ENCODE measurements at regions not wholly inside any gene's neighbourhood (a gene's known extent, or its start where the extent isn't known, plus 50 kb on each side); places are given as distances from the start of the nearest gene placed in this dataset.

DNA sequence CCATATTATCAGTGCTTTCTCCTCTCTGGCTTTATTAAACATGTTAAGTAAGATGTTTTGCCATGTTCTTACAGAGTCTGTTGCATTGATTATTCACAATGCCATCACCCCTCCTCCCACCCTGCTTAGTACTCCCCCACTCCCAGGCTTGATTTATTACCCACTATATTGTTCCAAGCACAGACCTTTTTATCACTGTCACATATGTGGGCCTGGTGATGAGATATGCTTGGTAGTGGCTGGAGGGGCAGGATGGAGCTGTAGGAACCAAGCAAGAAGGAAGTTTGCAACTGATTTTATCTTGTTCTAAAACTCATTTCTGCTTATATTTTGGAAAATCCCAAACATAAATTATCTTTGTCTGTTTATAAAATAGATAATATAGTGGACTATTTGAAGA lies 748.2 kb upstream of the CELF4 start:
- TF ChIP-seq, protein P1, sequence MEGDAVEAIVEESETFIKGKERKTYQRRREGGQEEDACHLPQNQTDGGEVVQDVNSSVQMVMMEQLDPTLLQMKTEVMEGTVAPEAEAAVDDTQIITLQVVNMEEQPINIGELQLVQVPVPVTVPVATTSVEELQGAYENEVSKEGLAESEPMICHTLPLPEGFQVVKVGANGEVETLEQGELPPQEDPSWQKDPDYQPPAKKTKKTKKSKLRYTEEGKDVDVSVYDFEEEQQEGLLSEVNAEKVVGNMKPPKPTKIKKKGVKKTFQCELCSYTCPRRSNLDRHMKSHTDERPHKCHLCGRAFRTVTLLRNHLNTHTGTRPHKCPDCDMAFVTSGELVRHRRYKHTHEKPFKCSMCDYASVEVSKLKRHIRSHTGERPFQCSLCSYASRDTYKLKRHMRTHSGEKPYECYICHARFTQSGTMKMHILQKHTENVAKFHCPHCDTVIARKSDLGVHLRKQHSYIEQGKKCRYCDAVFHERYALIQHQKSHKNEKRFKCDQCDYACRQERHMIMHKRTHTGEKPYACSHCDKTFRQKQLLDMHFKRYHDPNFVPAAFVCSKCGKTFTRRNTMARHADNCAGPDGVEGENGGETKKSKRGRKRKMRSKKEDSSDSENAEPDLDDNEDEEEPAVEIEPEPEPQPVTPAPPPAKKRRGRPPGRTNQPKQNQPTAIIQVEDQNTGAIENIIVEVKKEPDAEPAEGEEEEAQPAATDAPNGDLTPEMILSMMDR (IDR thresholded peaks at IDR 0.05) = no peak
- no peak for TF ChIP-seq POLR2A (IDR thresholded peaks at IDR 0.05)
- no peak for TF ChIP-seq POLR2AphosphoS5 (IDR thresholded peaks at IDR 0.05)
- Histone ChIP-seq H3K36me3 (no peaks in the 10 kb centered on the region), H3K9me3 (no peaks in the 10 kb centered on the region), H3K27me3 (no peaks in the 10 kb centered on the region), H3K4me1 (no peaks in the 10 kb centered on the region), H3K4me3 (no peak overlapping the region), H3K27ac (no peak overlapping the region)
- intact Hi-C loops (cut with DNase I; ENCODE audit: low total_unique reads) = no loop called here
- no peak for DNase-seq (ENCODE audit: low spot score in 2 of 2)

DNA sequence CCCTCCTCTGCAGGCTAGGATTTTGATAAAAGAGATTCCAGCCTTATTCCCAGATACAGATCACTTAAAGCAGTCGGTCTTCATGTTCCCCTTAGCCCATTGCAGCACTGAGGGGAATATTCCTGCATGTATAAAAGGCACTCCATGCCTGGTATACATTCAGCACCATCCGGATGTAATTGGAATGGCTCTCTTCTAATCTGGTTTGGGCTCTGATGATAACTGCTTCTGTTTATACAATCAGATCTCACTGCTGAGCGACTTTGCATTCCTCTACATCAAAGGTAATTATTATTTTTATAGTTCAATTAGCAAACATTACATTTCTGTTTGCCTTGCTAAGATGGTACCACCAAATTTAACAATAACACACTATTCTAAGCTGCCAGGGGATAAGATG lies 746.9 kb upstream of the CELF4 start:
- Histone ChIP-seq H3K27me3 (no peaks in the 10 kb centered on the region), H3K27ac (no peak overlapping the region), H3K9me3 (no peaks in the 10 kb centered on the region), H3K4me3 (no peak overlapping the region), H3K4me1 (no peaks in the 10 kb centered on the region), H3K36me3 (no peaks in the 10 kb centered on the region)
- intact Hi-C loops (cut with DNase I; ENCODE audit: low total_unique reads) = no loop called here
- TF ChIP-seq POLR2A (IDR thresholded peaks at IDR 0.05) (no peak), POLR2AphosphoS5 (IDR thresholded peaks at IDR 0.05) (no peak)
- TF ChIP-seq, protein P1 (IDR thresholded peaks at IDR 0.05) = no peak
- DNase-seq (ENCODE audit: low spot score in 2 of 2) = no peak

DNA sequence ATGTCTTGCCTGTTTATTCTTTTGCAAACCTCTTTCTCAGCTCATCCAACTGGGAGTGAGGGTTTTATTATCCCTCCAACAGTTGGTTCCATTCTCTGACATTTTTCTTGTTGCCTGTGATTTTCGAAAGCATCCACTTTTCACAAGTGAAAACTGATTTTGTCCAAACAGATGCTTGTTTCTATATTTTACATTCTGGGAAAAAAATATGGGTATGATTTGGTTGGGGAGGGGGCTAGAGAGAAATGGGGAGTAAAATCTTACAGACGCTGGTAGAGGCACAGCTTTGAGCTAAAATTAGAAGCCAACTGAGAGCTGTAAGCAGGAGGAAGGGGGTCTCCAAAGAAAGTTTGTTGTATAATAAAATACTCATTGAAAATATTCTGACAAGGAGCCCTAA lies 745.3 kb upstream of the CELF4 start:
- H3K9me3 ChIP-seq = no peaks in the 10 kb centered on the region
- DNase-seq (ENCODE audit: low spot score in 2 of 2) = no peak
- intact Hi-C loops (cut with DNase I; ENCODE audit: low total_unique reads) = no loop called here
- H3K27me3 ChIP-seq = no peaks in the 10 kb centered on the region
- H3K27ac ChIP-seq = no peak overlapping the region
- no peaks in the 10 kb centered on the region for H3K36me3 ChIP-seq
- TF ChIP-seq, protein P1 (IDR thresholded peaks at IDR 0.05) = no peak
- TF ChIP-seq POLR2AphosphoS5 (IDR thresholded peaks at IDR 0.05) = no peak
- no peak overlapping the region for H3K4me3 ChIP-seq
- no peaks in the 10 kb centered on the region for H3K4me1 ChIP-seq

DNA sequence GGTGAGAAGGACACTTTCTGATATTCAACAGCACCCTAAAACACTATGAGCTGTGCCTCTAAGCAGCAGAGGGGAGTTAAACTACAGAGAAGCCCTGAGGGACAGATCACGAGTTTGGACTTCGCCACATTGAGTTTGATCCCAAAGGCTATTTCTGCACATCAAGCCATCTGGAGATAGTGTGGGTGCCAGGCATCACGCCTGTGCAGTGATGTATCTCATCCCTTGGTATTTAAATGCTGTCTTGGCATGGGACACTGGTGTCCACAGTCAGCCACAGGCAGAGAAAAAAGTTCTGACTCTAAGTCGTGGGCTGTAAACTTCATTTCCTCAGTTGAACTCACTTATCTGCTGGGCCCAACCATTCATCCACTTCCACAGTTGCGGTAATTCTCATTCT lies 742.3 kb upstream of the CELF4 start:
- DNase-seq (ENCODE audit: low spot score in 2 of 2) = no peak
- Histone ChIP-seq H3K36me3 (no peaks in the 10 kb centered on the region), H3K27me3 (no peaks in the 10 kb centered on the region), H3K4me1 (no peaks in the 10 kb centered on the region), H3K27ac (no peak overlapping the region), H3K9me3 (no peaks in the 10 kb centered on the region), H3K4me3 (no peak overlapping the region)
- intact Hi-C loops (cut with DNase I; ENCODE audit: low total_unique reads) = no loop called here
- no peak for TF ChIP-seq POLR2A (IDR thresholded peaks at IDR 0.05)
- TF ChIP-seq POLR2AphosphoS5 (IDR thresholded peaks at IDR 0.05) = no peak
- TF ChIP-seq, protein P1 (IDR thresholded peaks at IDR 0.05) = no peak

DNA sequence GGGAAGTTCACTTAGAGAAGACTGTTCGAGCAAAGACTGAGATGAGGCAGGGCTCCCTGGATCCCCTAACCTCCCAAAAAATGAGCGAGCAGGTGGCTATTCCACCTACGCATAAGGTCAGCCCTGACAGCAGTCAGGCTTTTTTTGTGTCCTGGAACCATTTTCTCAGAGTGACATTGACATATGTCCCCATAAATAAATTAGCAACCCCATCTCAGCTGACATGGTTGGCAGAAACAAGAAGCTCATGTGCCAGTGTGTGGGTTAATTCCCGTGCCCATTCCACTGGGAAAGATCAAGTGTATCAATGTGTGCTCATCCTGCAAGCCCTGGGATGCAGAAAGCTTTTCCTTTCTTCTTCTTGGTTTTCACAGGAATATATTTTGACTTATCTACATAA lies 740.4 kb upstream of the CELF4 start:
- Histone ChIP-seq H3K36me3 (no peaks in the 10 kb centered on the region), H3K27me3 (no peaks in the 10 kb centered on the region), H3K4me3 (no peak overlapping the region), H3K4me1 (no peaks in the 10 kb centered on the region), H3K27ac (no peak overlapping the region), H3K9me3 (no peaks in the 10 kb centered on the region)
- intact Hi-C loops (cut with DNase I; ENCODE audit: low total_unique reads) = no loop called here
- DNase-seq (ENCODE audit: low spot score in 2 of 2) = no peak
- TF ChIP-seq, protein P1 (IDR thresholded peaks at IDR 0.05) = no peak
- TF ChIP-seq POLR2AphosphoS5 (IDR thresholded peaks at IDR 0.05) (no peak), POLR2A (IDR thresholded peaks at IDR 0.05) (no peak)
